Uterus (tissue), 2 donors: ENCODE measurements at regions not wholly inside any gene's neighbourhood (a gene's known extent, or its start where the extent isn't known, plus 50 kb on each side); places are given as distances from the start of the nearest gene placed in this dataset.

Experiments
- CTCF ChIP-seq, 4 experiments: fragments of 200-600 bp in 2 of 4; fragments of 450-650 bp in 2 of 4; sonication (generic) in 2 of 4; IDR thresholded peaks; one replicate each; pipeline ENCODE4 v1.5.1; 2016 to 2019; ENCODE audit warnings: antibody characterized with exemption in 4 of 4, mild to moderate bottlenecking in 2 of 4, moderate library complexity in 1 of 4
- POLR2A ChIP-seq, 2 donors: fragments of 450-650 bp; IDR thresholded peaks; one replicate each; pipeline ENCODE4 v1.6.1; 2016; ENCODE audit warnings: antibody characterized with exemption in 2 of 2, mild to moderate bottlenecking in 1 of 2, moderate library complexity in 1 of 2

DNA sequence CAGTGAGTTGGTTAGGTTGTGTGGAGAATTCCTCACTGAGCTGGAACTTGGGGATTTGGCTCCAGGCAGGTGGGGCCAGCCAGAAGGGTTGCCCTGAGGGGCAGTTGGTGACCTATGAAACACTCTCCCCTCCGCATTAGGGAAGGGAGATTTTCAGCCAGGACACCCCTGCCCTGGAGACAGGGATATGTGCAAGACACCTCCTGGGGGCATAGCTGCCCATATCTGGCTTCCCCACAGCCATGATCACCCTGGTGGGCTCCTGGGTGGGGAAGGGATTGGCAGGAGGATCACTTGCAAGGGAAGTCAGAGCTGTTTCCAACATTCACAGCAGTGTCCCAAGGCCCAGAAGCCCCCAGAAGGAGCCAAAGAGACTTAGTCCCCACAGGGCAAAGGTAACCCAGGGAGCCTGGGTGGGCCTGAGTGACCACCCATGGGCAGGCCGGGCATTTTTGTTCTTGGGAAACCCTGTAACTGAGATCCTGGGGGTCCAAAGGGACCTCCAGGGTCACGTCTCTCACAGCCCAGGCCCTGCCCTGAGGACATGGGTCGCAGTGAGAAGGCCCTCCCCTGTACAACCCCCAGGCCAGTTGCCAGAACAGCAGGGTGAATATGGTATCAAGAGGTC lies 145.8 kb downstream of the MRPL14 start:
- TF ChIP-seq CTCF (IDR thresholded peaks at IDR 0.05) (no peak), POLR2A (IDR thresholded peaks at IDR 0.05) (no peak)
